ENCODE measurements at regions not wholly inside any gene's neighbourhood (a gene's known extent, or its start where the extent isn't known, plus 50 kb on each side); places are given as distances from the start of the nearest gene placed in this dataset.

DNA sequence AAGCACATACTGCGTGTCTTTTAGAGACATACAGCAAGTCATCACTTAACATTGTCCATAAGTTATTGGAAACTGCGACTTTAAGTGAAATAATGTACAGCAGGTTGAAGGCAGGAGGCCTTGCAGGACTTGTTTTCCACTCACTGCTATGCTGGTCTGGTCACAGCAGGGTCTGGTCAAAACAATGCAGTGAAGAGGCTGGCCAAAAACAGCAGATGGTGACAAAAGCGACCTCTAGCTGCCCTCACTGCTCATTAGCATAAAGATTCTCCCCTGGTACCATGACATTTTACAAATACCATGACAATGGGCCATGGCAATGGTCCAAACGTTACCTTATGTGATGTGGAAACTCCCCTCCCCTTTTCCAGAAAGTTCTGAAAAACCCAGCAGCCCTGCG, 1283.6 kb downstream of the FSTL5 start:
- TF ChIP-seq, protein P1, sequence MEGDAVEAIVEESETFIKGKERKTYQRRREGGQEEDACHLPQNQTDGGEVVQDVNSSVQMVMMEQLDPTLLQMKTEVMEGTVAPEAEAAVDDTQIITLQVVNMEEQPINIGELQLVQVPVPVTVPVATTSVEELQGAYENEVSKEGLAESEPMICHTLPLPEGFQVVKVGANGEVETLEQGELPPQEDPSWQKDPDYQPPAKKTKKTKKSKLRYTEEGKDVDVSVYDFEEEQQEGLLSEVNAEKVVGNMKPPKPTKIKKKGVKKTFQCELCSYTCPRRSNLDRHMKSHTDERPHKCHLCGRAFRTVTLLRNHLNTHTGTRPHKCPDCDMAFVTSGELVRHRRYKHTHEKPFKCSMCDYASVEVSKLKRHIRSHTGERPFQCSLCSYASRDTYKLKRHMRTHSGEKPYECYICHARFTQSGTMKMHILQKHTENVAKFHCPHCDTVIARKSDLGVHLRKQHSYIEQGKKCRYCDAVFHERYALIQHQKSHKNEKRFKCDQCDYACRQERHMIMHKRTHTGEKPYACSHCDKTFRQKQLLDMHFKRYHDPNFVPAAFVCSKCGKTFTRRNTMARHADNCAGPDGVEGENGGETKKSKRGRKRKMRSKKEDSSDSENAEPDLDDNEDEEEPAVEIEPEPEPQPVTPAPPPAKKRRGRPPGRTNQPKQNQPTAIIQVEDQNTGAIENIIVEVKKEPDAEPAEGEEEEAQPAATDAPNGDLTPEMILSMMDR (IDR thresholded peaks at IDR 0.05) = no peak
- no peak for TF ChIP-seq EP300 (IDR thresholded peaks at IDR 0.05)
- TF ChIP-seq POLR2A (IDR thresholded peaks at IDR 0.05) = no peak

Data from sigmoid colon (tissue), 4 donors.